Caco-2 (cell line): ENCODE measurements at regions not wholly inside any gene's neighbourhood (a gene's known extent, or its start where the extent isn't known, plus 50 kb on each side); places are given as distances from the start of the nearest gene placed in this dataset.

ENCODE experiments used
- BruUV-seq: library from RNA; stranded (reverse); fragments of 400-500 nt; replicated peaks from 2 replicates; lab custom pipeline; 2021; lab: Mats Ljungman, UMichigan
- CTCF ChIA-PET: fragments of 300-600 bp; sonication (Branson Sonifier 250); formaldehyde crosslinking; loops from one replicate; lab custom pipeline; 2022; ENCODE audit warnings: antibody characterized with exemption; lab: Charles Lee
- POLR2A ChIA-PET: fragments of 300-600 bp; sonication (Branson Sonifier 250); formaldehyde crosslinking; loops from one replicate; lab custom pipeline; 2022; ENCODE audit warnings: antibody characterized with exemption; lab: Charles Lee
- DNase-seq, 2 experiments: peaks; one replicate each; pipeline versions ENCODE4 v3.0.0 to v3.0.0-alpha.2; 2020 to 2022
- H3K27me3 ChIP-seq: replicated peaks from 2 replicates; pipeline ENCODE4 v1.6.0; 2011; ENCODE audit warnings: low read length; ENCODE audit not compliant: control insufficient read depth, insufficient read depth
- H3K36me3 ChIP-seq: 2 replicates; pipeline ENCODE4 v1.5.1; 2011; ENCODE audit warnings: low read length; ENCODE audit not compliant: control insufficient read depth, insufficient read depth
- H3K4me1 ChIP-seq: fragments of 250-450 bp; sonication (Bioruptor Pico); 2 replicates; pipeline ENCODE4 v1.5.1; 2020; ENCODE audit warnings: mild to moderate bottlenecking
- H3K4me3 ChIP-seq: 2 replicates; pipeline ENCODE4 v1.5.1; 2011; ENCODE audit warnings: low read depth, mild to moderate bottlenecking, control low read depth, low read length
- H3K9me3 ChIP-seq: fragments of 250-450 bp; sonication (Bioruptor Pico); 2 replicates; pipeline ENCODE4 v1.5.1; 2020; ENCODE audit warnings: mild to moderate bottlenecking, moderate library complexity
- H3K27ac Mint-ChIP-seq: one replicate; pipeline ENCODE4 v1.8.0; 2022; ENCODE audit warnings: mixed read lengths; ENCODE audit not compliant: unreplicated experiment
- H3K27me3 Mint-ChIP-seq: one replicate; pipeline ENCODE4 v1.8.0; 2022; ENCODE audit warnings: mixed read lengths; ENCODE audit not compliant: insufficient read depth, unreplicated experiment
- H3K36me3 Mint-ChIP-seq: one replicate; pipeline ENCODE4 v1.8.0; 2022; ENCODE audit warnings: mild to moderate bottlenecking, mixed read lengths; ENCODE audit not compliant: insufficient read depth, unreplicated experiment
- H3K4me1 Mint-ChIP-seq: one replicate; pipeline ENCODE4 v1.8.0; 2022; ENCODE audit warnings: low read depth, mixed read lengths; ENCODE audit not compliant: unreplicated experiment
- H3K4me3 Mint-ChIP-seq: one replicate; pipeline ENCODE4 v1.8.0; 2022; ENCODE audit warnings: mild to moderate bottlenecking, moderate library complexity, mixed read lengths; ENCODE audit not compliant: unreplicated experiment
- H3K9me3 Mint-ChIP-seq: one replicate; pipeline ENCODE4 v1.8.0; 2022; ENCODE audit warnings: mixed read lengths; ENCODE audit not compliant: unreplicated experiment
- CTCF ChIP-seq, 2 experiments: fragments of 200-600 bp in 1 of 2; IDR thresholded peaks; 1 replicate in 1 of 2; 2 replicates in 1 of 2; pipeline versions ENCODE4 v1.5.1 to v1.8.0; 2011 to 2022; ENCODE audit warnings: antibody characterized with exemption in 1 of 2, control low read depth in 1 of 2, inconsistent platforms in 1 of 2, low read depth in 1 of 2, low read length in 1 of 2, mild to moderate bottlenecking in 1 of 2, moderate library complexity in 1 of 2; ENCODE audit not compliant: insufficient read depth in 1 of 2, severe bottlenecking in 1 of 2, unreplicated experiment in 1 of 2
- intact Hi-C: fragments of 100-400 bp; cut with micrococcal nuclease; formaldehyde crosslinking; loops from one replicate; pipeline ENCODE4 v1.10.0; 2022; ENCODE audit not compliant: unreplicated experiment

- no peaks in the 10 kb centered on the region for H3K36me3 ChIP-seq
- H3K4me1 Mint-ChIP-seq: peaks cover 4% of the 10 kb centered on the region
- BruUV-seq: no TSS peak
- H3K4me3 Mint-ChIP-seq: no peak overlapping the region
- H3K9me3 ChIP-seq: no peaks in the 10 kb centered on the region
- H3K27me3 ChIP-seq: no peaks in the 10 kb centered on the region
- H3K9me3 Mint-ChIP-seq: no peaks in the 10 kb centered on the region
- no peak for TF ChIP-seq CTCF (IDR thresholded peaks at IDR 0.05; ENCODE audit: insufficient read depth in 1 of 2, low read depth in 1 of 2, low read length in 1 of 2, severe bottlenecking in 1 of 2, unreplicated experiment in 1 of 2)
- H3K27ac Mint-ChIP-seq: no peak overlapping the region
- DNase-seq: no peak
- H3K36me3 Mint-ChIP-seq: no peaks in the 10 kb centered on the region
- intact Hi-C loops: no loop called here
- H3K4me1 ChIP-seq: no peaks in the 10 kb centered on the region
- peaks cover 15% of the 10 kb centered on the region for H3K27me3 Mint-ChIP-seq
- POLR2A ChIA-PET: no interaction called here
- CTCF ChIA-PET: no interaction called here
- H3K4me3 ChIP-seq: no peak overlapping the region
Observed at GRCh38 chr6:119480961-119481497, 131.5 kb upstream of the MAN1A1 start.

- no TSS peak for BruUV-seq
- ChIA-PET POLR2A (no interaction called here), CTCF (no interaction called here)
- H3K27me3 ChIP-seq: no peaks in the 10 kb centered on the region
- Mint-ChIP-seq H3K9me3 (no peaks in the 10 kb centered on the region), H3K36me3 (no peaks in the 10 kb centered on the region), H3K27ac (no peak overlapping the region), H3K4me3 (no peak overlapping the region), H3K27me3 (peaks cover 13% of the 10 kb centered on the region), H3K4me1 (peaks cover 4% of the 10 kb centered on the region)
- no peaks in the 10 kb centered on the region for H3K36me3 ChIP-seq
- no peaks in the 10 kb centered on the region for H3K4me1 ChIP-seq
- no peak for DNase-seq
- H3K4me3 ChIP-seq: no peak overlapping the region
- H3K9me3 ChIP-seq: no peaks in the 10 kb centered on the region
- no peak for TF ChIP-seq CTCF (IDR thresholded peaks at IDR 0.05; ENCODE audit: insufficient read depth in 1 of 2, low read depth in 1 of 2, low read length in 1 of 2, severe bottlenecking in 1 of 2, unreplicated experiment in 1 of 2)
- intact Hi-C loops: loop anchor here (10.0 kb wide), 1 partner anchor 125 kb away; no protein-coding TSS in a partner anchor
Observed at GRCh38 chr6:119479860-119480655, 130.5 kb upstream of the MAN1A1 start.

- Mint-ChIP-seq H3K4me1 (no peaks in the 10 kb centered on the region), H3K27ac (no peak overlapping the region), H3K36me3 (no peaks in the 10 kb centered on the region), H3K27me3 (peaks cover 14% of the 10 kb centered on the region), H3K9me3 (no peaks in the 10 kb centered on the region), H3K4me3 (no peak overlapping the region)
- Histone ChIP-seq H3K4me3 (no peak overlapping the region), H3K4me1 (no peaks in the 10 kb centered on the region), H3K27me3 (no peaks in the 10 kb centered on the region), H3K9me3 (no peaks in the 10 kb centered on the region), H3K36me3 (no peaks in the 10 kb centered on the region)
- ChIA-PET CTCF (no interaction called here), POLR2A (no interaction called here)
- intact Hi-C loops: loop anchor here (10.0 kb wide), 1 partner anchor 122 kb away; no protein-coding TSS in a partner anchor
- DNase-seq: no peak
- no TSS peak for BruUV-seq
- TF ChIP-seq CTCF (IDR thresholded peaks at IDR 0.05; ENCODE audit: insufficient read depth in 1 of 2, low read depth in 1 of 2, low read length in 1 of 2, severe bottlenecking in 1 of 2, unreplicated experiment in 1 of 2): no peak
Observed at GRCh38 chr6:119476554-119476953, 127.0 kb upstream of the MAN1A1 start.
